ENCODE measurements at regions not wholly inside any gene's neighbourhood (a gene's known extent, or its start where the extent isn't known, plus 50 kb on each side); places are given as distances from the start of the nearest gene placed in this dataset.

DNA sequence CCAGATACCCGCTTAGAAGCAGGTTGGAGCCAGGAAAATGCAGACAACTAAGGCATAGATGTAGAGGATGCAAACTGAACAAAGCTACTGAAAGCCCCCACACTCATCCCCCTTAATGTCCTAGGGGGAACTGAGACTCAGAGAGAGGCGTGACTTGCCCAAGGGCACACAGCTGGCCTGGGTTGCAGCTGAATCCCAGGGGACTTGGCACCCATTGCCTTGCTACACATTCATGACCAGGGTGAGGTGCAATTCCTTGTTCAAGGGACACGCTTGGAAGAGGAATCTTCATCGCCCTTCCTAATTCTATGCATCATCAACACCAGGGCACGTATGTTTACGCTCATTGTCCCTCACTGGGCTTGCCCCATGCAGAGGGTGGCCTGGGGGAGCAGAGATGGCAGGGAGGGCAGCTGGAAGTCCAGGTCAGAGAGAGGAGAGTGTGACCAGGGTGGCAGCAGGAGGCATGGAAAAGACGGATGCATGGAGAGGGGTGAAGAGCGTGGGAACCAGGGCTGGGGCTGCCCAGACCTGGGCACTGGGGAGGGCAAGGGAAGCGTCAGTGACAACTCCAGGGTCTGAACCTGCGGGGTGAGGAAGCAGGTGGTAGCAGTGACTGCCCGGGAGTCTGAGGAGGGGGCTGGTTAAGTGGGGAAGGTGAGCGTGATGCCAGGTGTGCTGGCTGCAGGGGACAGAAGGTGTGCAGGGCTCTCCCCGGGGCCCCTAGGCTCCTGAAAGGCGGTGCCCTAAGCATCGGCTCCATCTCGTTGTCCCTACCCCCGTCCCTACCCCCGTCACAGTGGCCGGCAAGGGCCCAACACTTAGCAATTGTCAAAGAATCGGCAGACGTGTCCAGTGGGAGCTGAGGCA lies 267.1 kb upstream of the TNRC6C start (continued):
- TF ChIP-seq ELK3 (CRISPR knock-in tag; IDR thresholded peaks at IDR 0.05) = no peak
- TF ChIP-seq HSF4 (CRISPR knock-in tag; IDR thresholded peaks at IDR 0.05; ENCODE audit: borderline replicate concordance) = no peak
- no peak for TF ChIP-seq ZNF263 (CRISPR knock-in tag; IDR thresholded peaks at IDR 0.05; ENCODE audit: borderline replicate concordance)
- TF ChIP-seq ILK (tag; IDR thresholded peaks at IDR 0.05; ENCODE audit: borderline replicate concordance, low read depth) = no peak

DNA sequence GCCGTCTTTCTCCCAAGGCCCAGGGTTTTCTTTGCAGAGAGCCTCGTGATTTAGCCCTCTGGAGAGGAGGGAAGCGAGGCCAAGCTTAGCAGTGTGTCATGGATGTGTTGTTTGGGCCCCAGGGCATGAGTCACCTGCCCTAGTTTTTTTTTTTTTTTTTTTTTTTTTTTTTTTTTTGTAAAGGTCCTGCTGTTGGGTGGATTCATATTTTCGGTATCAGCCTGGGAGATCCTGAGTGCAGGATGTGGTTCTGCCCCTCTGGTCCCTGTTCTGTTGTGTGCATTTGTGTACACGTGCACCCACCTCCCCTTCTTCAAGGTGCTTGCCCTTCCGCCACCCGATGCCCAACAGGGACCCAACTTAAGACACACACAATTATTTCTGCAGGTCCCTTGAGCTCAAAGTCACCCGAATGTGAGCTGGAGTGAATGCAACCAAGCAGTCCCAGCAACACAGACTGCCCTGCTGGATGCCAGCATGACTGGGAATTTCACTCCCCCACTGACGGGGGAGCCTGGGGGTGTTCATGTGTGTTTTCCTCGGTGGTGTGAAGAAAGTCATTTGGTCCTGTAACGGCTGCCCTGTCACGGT lies 265.8 kb upstream of the TNRC6C start:
- H3K27ac ChIP-seq (ENCODE audit: extremely low read depth, low read depth, low read length) = no peak overlapping the region
- no peak for FAIRE-seq
- CTCF ChIA-PET (ENCODE audit: low intra/inter-chr PET ratio) = interaction anchor here (0.6 kb wide), 1 partner anchor 271 kb away, joined by 4 read pairs; no protein-coding TSS in a partner anchor
- H3K4me1 ChIP-seq (replicated peaks in 1 of 2; ENCODE audit: control insufficient read depth in 2 of 2, insufficient read depth in 2 of 2, low read length in 2 of 2) = no peaks in the 10 kb centered on the region
- H2AFZ ChIP-seq (ENCODE audit: low read depth, low read length) = no peak overlapping the region
- no peaks in the 10 kb centered on the region for H3K36me3 ChIP-seq (ENCODE audit: control insufficient read depth, insufficient read depth, low read length)
- BruUV-seq (replicated peaks) = no TSS peak
- no peaks in the 10 kb centered on the region for H3K9me1 ChIP-seq (ENCODE audit: control insufficient read depth, insufficient read depth, low read length)
- in situ Hi-C loops (cut with MboI) (no loop called here), intact Hi-C loops (cut with micrococcal nuclease) (no loop called here)
- H3K9ac ChIP-seq (ENCODE audit: insufficient read depth in 1 of 2, low read depth in 2 of 2, low read length in 2 of 2) = no peak overlapping the region
- TF ChIP-seq ZBTB7A (IDR thresholded peaks at IDR 0.05; ENCODE audit: borderline replicate concordance, control insufficient read depth, low read depth, low read length) = no peak
- TF ChIP-seq PRMT5 (CRISPR knock-in tag; IDR thresholded peaks at IDR 0.05) = no peak
- no peak for TF ChIP-seq PATZ1 (CRISPR knock-in tag; IDR thresholded peaks at IDR 0.05; ENCODE audit: borderline replicate concordance)
- peak; percentile 74; the same call in 1 of the 2 replicates for TF ChIP-seq ZNF384 (IDR thresholded peaks at IDR 0.05; ENCODE audit: low read depth, low read length)
- TF ChIP-seq MTA2 (IDR thresholded peaks at IDR 0.05; ENCODE audit: low read depth) = no peak
- TF ChIP-seq GTF2A2 (tag; IDR thresholded peaks at IDR 0.05) = no peak
- no peak for ATAC-seq
- H3K79me2 ChIP-seq (ENCODE audit: control insufficient read depth, insufficient read depth, low read length) = no peaks in the 10 kb centered on the region
- DNase-seq (ENCODE audit: extremely low read depth in 1 of 4, low spot score in 3 of 4) = no peak
- 0 out of 2 replicates have a peak, but pooled peaks cover 5% of the 10 kb centered on the region for H4K20me1 ChIP-seq (replicated peaks; ENCODE audit: control insufficient read depth, insufficient read depth, low read length)
- POLR2A ChIA-PET = interaction anchor here (0.7 kb wide), 2 partner anchors 13 to 15 kb away, joined by 3 read pairs; no protein-coding TSS in a partner anchor
- H3K4me2 ChIP-seq (ENCODE audit: insufficient read depth, low read length) = no peak overlapping the region
- whole genome bisulfite sequencing (ENCODE audit: insufficient coverage, low coverage, missing lambda C conversion rate) = 3% methylated on average over 10 of the region's 12 CpGs
- peaks cover 39 to 72% of the 10 kb centered on the region in 2 experiments for H3K27me3 ChIP-seq (ENCODE audit: control insufficient read depth in 2 of 2, insufficient read depth in 2 of 2, low read length in 2 of 2)
- no peaks in the 10 kb centered on the region for H3K9me3 ChIP-seq (replicated peaks; ENCODE audit: control insufficient read depth, insufficient read depth, low read depth, low read length)
- H3K4me3 ChIP-seq = no peak overlapping the region
